ENCODE measurements at regions not wholly inside any gene's neighbourhood (a gene's known extent, or its start where the extent isn't known, plus 50 kb on each side); places are given as distances from the start of the nearest gene placed in this dataset.

GRCh38 chr1:175844877-175845276 is 101.5 kb upstream of the TNR start:
- DNase-seq (ENCODE audit: low spot score): no peak
- intact Hi-C loops (cut with DNase I): no loop called here
- H3K9me3 ChIP-seq: no peaks in the 10 kb centered on the region
- H3K4me1 ChIP-seq (replicated peaks): no peaks in the 10 kb centered on the region
- H3K4me3 ChIP-seq: no peak overlapping the region
- 51% methylated on average over 2 of the region's 2 CpGs for WGBS
- no peak overlapping the region for H3K27ac ChIP-seq
- no peaks in the 10 kb centered on the region for H3K27me3 ChIP-seq (replicated peaks; ENCODE audit: insufficient read depth)
- no peaks in the 10 kb centered on the region for H3K36me3 ChIP-seq
- TF ChIP-seq POLR2A (IDR thresholded peaks at IDR 0.05) (no peak), POLR2AphosphoS5 (IDR thresholded peaks at IDR 0.05) (no peak), CTCF (IDR thresholded peaks at IDR 0.05) (no peak)

DNA sequence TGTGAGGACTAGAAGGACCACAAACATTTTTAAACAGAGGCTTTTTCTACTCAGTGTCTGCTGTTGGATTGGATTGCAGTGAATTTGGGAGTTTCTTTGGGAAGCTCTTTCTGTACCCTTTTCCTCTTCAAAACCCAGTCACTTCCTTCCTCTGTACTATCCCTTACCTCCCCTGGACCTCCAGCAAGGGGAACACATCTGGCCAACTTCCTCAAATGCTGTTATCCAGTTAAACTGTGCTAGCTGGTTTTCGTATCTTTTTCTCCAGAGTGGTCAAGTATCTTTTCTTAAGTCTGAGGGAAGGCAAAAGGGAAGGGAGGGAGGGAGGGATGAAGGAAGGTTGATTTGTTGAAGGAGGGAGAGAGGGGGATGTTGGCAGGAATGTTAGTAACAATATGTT is 99.2 kb upstream of the TNR start:
- no peak for DNase-seq (ENCODE audit: low spot score)
- WGBS: 60% methylated on average over 1 of the region's 1 CpG
- H3K27ac ChIP-seq: no peak overlapping the region
- H3K4me1 ChIP-seq (replicated peaks): no peaks in the 10 kb centered on the region
- intact Hi-C loops (cut with DNase I): no loop called here
- no peak overlapping the region for H3K4me3 ChIP-seq
- no peaks in the 10 kb centered on the region for H3K9me3 ChIP-seq
- TF ChIP-seq POLR2A (IDR thresholded peaks at IDR 0.05) (no peak), POLR2AphosphoS5 (IDR thresholded peaks at IDR 0.05) (no peak), CTCF (IDR thresholded peaks at IDR 0.05) (no peak)
- H3K27me3 ChIP-seq (replicated peaks; ENCODE audit: insufficient read depth): no peaks in the 10 kb centered on the region
- H3K36me3 ChIP-seq: no peaks in the 10 kb centered on the region

DNA sequence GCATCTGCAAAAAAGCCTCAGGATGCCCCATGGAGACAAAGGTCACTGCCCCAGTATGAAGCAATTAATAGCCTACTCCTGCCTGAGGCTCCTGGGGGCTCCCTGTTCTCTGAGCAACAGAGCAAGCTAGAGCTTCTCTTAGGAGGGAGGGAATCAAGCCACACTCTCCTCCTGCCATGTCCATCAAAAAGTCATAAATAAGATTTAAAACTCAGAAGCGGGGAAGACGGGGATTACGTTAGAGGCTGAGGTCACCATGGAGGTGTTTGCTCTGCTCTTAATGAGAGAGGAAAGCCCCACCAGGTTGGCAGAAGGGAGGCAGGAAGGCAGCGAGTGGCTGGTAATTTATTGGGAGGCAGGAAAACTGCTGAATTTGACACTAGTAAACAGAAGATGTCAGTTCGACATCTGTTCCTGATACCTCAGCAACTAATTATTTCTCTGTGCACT is 98.4 kb upstream of the TNR start:
- Histone ChIP-seq H3K4me3 (no peak overlapping the region), H3K4me1 (replicated peaks) (no peaks in the 10 kb centered on the region), H3K27me3 (replicated peaks; ENCODE audit: insufficient read depth) (no peaks in the 10 kb centered on the region), H3K36me3 (no peaks in the 10 kb centered on the region), H3K27ac (no peak overlapping the region), H3K9me3 (no peaks in the 10 kb centered on the region)
- 36% methylated on average over 5 of the region's 5 CpGs for WGBS
- no peak for TF ChIP-seq POLR2AphosphoS5 (IDR thresholded peaks at IDR 0.05)
- no peak for TF ChIP-seq POLR2A (IDR thresholded peaks at IDR 0.05)
- no peak for TF ChIP-seq CTCF (IDR thresholded peaks at IDR 0.05)
- DNase-seq (ENCODE audit: low spot score): no peak
- intact Hi-C loops (cut with DNase I): no loop called here

DNA sequence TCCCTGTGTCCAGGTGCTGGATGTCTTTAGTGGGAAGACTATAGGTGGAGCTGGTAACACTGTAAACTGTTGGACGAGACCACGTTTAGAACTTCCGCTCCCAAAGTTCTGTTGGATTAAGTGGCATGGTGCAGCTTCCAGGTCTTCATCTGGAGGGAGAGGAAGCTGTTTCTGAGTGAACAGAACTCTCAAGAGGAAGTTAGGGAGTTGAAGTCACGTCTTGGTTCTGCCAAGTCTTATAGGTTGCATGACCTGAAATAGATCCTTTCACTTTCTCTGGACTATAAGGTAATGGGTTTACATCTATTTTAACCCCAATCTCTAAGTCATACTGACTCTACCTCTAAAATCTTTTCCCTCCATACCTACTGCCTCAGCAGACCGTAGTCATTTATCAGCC is 97.4 kb upstream of the TNR start:
- Histone ChIP-seq H3K4me3 (no peak overlapping the region), H3K36me3 (no peaks in the 10 kb centered on the region), H3K27me3 (replicated peaks; ENCODE audit: insufficient read depth) (no peaks in the 10 kb centered on the region), H3K9me3 (no peaks in the 10 kb centered on the region), H3K4me1 (replicated peaks) (no peaks in the 10 kb centered on the region), H3K27ac (no peak overlapping the region)
- DNase-seq (ENCODE audit: low spot score): no peak
- TF ChIP-seq POLR2AphosphoS5 (IDR thresholded peaks at IDR 0.05): no peak
- no peak for TF ChIP-seq POLR2A (IDR thresholded peaks at IDR 0.05)
- no peak for TF ChIP-seq CTCF (IDR thresholded peaks at IDR 0.05)
- intact Hi-C loops (cut with DNase I): no loop called here
- 62% methylated on average over 5 of the region's 5 CpGs for WGBS

DNA sequence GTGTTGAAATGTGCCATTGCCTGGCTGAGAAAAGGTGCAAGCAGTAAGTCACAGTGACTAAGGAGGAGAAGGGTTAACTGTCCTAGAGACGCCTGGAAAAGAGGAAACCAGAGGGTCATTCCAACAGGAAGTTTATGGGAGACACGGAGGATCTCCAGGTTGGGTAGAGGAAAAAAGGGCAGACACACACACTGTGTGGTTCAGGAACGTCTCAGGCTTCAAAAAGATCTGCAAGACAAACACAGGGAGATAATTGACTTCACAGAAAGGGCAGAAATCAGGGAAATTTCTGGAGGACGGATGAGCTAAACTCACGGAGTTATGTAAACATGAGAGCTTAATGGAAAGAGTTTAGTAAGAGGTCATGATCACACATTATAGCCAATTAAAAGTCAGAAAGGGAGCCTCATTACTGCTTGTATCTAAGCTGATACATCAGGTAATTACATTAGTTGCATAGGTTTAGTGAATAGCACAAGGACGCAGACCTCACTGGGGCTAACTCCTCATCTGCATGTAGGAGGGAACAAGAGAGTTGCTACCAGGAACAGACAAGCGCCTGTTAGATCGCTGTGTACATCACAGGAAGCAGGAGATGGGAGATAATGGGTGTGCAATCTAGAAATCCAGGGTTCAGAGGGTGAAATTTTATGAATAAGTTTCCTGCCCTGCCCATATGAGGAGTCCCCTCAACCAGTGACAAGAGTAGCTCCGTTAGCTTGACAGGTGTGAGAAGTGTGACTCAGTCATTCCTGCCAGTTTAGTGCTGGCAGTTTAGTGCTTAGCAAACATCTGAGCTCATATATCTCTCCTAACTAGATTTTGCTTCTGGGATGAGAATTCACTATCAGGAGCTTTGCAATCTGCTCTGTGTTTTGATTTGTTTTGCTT is 96.6 kb upstream of the TNR start:
- WGBS: 11% methylated on average over 9 of the region's 9 CpGs

More for the DNA sequence above, 96.6 kb upstream of the TNR start:
- TF ChIP-seq POLR2AphosphoS5 (IDR thresholded peaks at IDR 0.05): no peak
- no peak for TF ChIP-seq POLR2A (IDR thresholded peaks at IDR 0.05)
- no peak for TF ChIP-seq CTCF (IDR thresholded peaks at IDR 0.05)
- Histone ChIP-seq H3K9me3 (no peaks in the 10 kb centered on the region), H3K27ac (no peak overlapping the region), H3K36me3 (no peaks in the 10 kb centered on the region), H3K4me3 (no peak overlapping the region), H3K4me1 (replicated peaks) (no peaks in the 10 kb centered on the region), H3K27me3 (replicated peaks; ENCODE audit: insufficient read depth) (no peaks in the 10 kb centered on the region)
- no peak for DNase-seq (ENCODE audit: low spot score)
- intact Hi-C loops (cut with DNase I): no loop called here

Measured in prostate gland (tissue), 2 donors.